ENCODE measurements at regions not wholly inside any gene's neighbourhood (a gene's known extent, or its start where the extent isn't known, plus 50 kb on each side); places are given as distances from the start of the nearest gene placed in this dataset.
A peak's percentile ranks its signal among the peaks of the same experiment; 100 is the strongest.

DNA sequence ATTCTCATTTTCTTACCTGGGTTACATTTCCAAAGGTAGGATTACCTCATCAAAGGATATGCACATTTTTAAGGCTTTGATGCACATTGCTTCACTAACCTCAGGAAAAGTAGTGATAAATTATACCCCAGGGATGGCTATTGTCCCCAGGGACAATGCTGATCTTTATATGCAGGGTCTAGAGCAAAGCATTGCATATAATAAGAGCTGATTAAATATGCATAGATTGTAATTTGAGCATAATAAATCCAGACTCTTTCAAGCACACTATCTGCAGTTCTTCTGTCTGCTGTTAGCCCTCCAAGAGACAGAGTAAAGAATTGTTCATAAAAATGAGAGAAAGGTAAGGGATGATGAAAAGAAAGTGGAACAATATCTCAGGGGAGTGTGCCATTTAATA lies 57.3 kb upstream of the SYT13 start:
- FAIRE-seq = no peak

- FAIRE-seq = no peak
These were observed 55.2 kb upstream of the SYT13 start for GRCh38 chr11:45341372-45341771.

- FAIRE-seq = peak; percentile 80
These were observed 53.8 kb upstream of the SYT13 start for GRCh38 chr11:45339729-45340519.

GRCh38 chr11:45337583-45338360 lies 51.6 kb upstream of the SYT13 start:
- FAIRE-seq = no peak

DNA sequence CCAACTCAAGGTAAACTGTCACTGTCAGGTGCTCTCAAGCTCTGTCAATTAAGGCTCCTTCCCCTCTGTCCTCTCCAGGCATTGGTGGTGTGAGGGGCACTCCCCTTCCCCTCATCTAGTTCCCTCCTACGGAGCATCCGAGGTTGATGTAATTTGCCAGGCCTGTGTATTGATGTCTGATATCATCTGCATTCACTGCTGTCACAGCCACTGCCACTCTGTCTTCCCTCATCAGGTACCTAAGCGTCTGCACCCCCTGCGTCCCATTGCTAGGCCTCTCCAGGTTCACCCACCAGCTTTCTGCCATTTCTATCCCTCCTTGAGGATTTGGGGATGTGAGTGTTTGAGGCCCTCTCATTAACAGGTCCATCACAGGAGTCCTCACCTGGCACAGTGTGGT lies 50.0 kb upstream of the SYT13 start:
- FAIRE-seq = no peak

Measured in endometrium (tissue), 2 donors.